Breast epithelium (tissue), 3 donors: ENCODE measurements at regions not wholly inside any gene's neighbourhood (a gene's known extent, or its start where the extent isn't known, plus 50 kb on each side); places are given as distances from the start of the nearest gene placed in this dataset.
"Not testable (repeated sequence)": the region's sequence is repeated elsewhere in the genome, so short reads cannot be mapped to it uniquely, and the experiment has no call there.

Source experiments
- CTCF ChIP-seq, 3 donors: fragments of 450-650 bp; IDR thresholded peaks; one replicate each; pipeline ENCODE4 v1.5.1; 2016 to 2017; ENCODE audit warnings: antibody characterized with exemption in 3 of 3, mild to moderate bottlenecking in 3 of 3, moderate library complexity in 3 of 3
- POLR2A ChIP-seq: fragments of 450-650 bp; IDR thresholded peaks from one replicate; pipeline ENCODE4 v1.6.1; 2016; ENCODE audit warnings: antibody characterized with exemption, mild to moderate bottlenecking, moderate library complexity

- not testable (repeated sequence) for TF ChIP-seq POLR2A; CTCF (IDR thresholded peaks at IDR 0.05)
Observed at GRCh38 chr17:52409222-52409621, 250.7 kb upstream of the CA10 start.
